Suprapubic skin (tissue), 4 donors: ENCODE measurements at regions not wholly inside any gene's neighbourhood (a gene's known extent, or its start where the extent isn't known, plus 50 kb on each side); places are given as distances from the start of the nearest gene placed in this dataset.
"Not testable (repeated sequence)": the region's sequence is repeated elsewhere in the genome, so short reads cannot be mapped to it uniquely, and the experiment has no call there.

Experiments used
- DNase-seq, 2 donors: peaks; one replicate each; pipeline ENCODE4 v3.0.0-alpha.2; 2019; ENCODE audit warnings: low spot score in 2 of 2
- H3K27ac ChIP-seq: fragments of 200-600 bp; sonication (generic); one replicate; pipeline ENCODE4 v1.5.1; 2019
- H3K27me3 ChIP-seq: fragments of 200-600 bp; sonication (generic); one replicate; pipeline ENCODE4 v1.5.1; 2019
- H3K36me3 ChIP-seq: fragments of 200-600 bp; sonication (generic); one replicate; pipeline ENCODE4 v1.5.1; 2019
- H3K4me1 ChIP-seq: fragments of 200-600 bp; sonication (generic); one replicate; pipeline ENCODE4 v1.5.1; 2019
- H3K4me3 ChIP-seq: fragments of 200-600 bp; sonication (generic); one replicate; pipeline ENCODE4 v1.5.1; 2019; ENCODE audit warnings: mild to moderate bottlenecking
- H3K9me3 ChIP-seq: fragments of 200-600 bp; sonication (generic); one replicate; pipeline ENCODE4 v1.5.1; 2019
- EP300 ChIP-seq: sonication (generic); formaldehyde crosslinking; IDR thresholded peaks from one replicate; pipeline ENCODE4 v1.6.1; 2017; ENCODE audit warnings: antibody characterized with exemption
- POLR2A ChIP-seq, 2 donors: fragments of 450-650 bp; IDR thresholded peaks; one replicate each; pipeline ENCODE4 v1.6.1; 2017; ENCODE audit warnings: antibody characterized with exemption in 2 of 2, mild to moderate bottlenecking in 2 of 2, moderate library complexity in 2 of 2
- POLR2AphosphoS5 ChIP-seq, 3 donors: sonication (generic); formaldehyde crosslinking; IDR thresholded peaks; one replicate each; pipeline ENCODE4 v1.6.1; 2017; ENCODE audit warnings: antibody characterized with exemption in 3 of 3
- WGBS: methylation state at CpG from one replicate; pipeline ENCODE4 v1.1.5; 2018; 5-methylcytosine and 5-hydroxymethylcytosine counted together
- TF ChIP-seq, protein P1 (sequence below), 2 donors: fragments of 200-600 bp in 1 of 2; fragments of 450-650 bp in 1 of 2; sonication (generic) in 1 of 2; IDR thresholded peaks; one replicate each; pipeline ENCODE4 v1.5.1; 2016 to 2019; ENCODE audit warnings: antibody characterized with exemption in 2 of 2, mild to moderate bottlenecking in 1 of 2, moderate library complexity in 1 of 2

DNA sequence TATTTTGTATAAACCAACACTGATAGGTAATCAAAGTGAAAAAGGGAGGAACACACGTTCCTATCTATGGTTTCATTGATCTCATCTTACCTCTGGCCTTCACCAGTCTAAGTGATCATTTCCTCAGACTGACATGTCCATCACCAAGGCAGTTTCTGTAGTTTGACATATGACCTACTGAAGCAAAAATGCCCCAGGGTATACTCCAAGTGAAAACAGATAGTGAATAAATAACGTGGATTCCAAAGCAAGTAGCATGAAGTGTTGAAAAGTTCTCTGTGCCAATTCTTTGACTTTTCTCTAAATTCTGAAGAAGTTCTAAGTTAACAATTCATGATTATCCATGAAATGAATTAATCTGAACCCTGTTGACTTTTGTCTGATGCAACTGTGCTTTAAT is 334.2 kb upstream of the SGCG start:
- H3K36me3 ChIP-seq: no peaks in the 10 kb centered on the region
- WGBS: 28% methylated on average over 2 of the region's 2 CpGs
- no peaks in the 10 kb centered on the region for H3K27me3 ChIP-seq
- TF ChIP-seq EP300: no peak
- TF ChIP-seq, protein P1, sequence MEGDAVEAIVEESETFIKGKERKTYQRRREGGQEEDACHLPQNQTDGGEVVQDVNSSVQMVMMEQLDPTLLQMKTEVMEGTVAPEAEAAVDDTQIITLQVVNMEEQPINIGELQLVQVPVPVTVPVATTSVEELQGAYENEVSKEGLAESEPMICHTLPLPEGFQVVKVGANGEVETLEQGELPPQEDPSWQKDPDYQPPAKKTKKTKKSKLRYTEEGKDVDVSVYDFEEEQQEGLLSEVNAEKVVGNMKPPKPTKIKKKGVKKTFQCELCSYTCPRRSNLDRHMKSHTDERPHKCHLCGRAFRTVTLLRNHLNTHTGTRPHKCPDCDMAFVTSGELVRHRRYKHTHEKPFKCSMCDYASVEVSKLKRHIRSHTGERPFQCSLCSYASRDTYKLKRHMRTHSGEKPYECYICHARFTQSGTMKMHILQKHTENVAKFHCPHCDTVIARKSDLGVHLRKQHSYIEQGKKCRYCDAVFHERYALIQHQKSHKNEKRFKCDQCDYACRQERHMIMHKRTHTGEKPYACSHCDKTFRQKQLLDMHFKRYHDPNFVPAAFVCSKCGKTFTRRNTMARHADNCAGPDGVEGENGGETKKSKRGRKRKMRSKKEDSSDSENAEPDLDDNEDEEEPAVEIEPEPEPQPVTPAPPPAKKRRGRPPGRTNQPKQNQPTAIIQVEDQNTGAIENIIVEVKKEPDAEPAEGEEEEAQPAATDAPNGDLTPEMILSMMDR (IDR thresholded peaks at IDR 0.05): no peak
- TF ChIP-seq POLR2AphosphoS5 (IDR thresholded peaks at IDR 0.05): no peak
- no peak for TF ChIP-seq POLR2A (IDR thresholded peaks at IDR 0.05)
- no peak for DNase-seq
- no peak overlapping the region for H3K27ac ChIP-seq
- H3K4me3 ChIP-seq: no peak overlapping the region
- no peaks in the 10 kb centered on the region for H3K4me1 ChIP-seq
- H3K9me3 ChIP-seq: no peaks in the 10 kb centered on the region

DNA sequence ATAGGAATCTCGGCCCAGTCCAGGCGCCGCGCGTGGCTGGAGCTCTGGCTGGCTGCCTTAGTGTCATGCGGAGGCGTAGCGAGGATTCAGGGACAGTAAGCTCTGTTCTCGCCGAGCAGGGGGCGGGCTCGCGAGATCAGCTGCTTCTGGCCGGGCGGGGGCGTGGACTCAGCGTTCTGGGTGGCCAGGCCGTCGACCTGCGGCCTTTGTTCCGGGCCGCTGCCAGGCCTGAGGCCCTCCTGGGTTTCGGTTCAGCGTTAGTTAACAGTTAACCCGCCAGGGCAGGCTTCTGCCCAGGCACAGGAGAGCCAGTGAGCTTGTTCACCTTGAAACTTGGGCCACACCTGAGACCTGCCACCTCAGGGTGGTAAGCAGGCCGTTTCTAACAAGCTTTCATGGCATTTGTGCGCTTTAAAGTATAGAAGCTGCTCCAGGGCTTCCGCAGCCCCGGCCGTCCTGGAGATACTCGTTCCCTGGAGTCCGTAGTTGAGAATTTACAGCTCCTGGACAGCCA is 332.2 kb upstream of the SGCG start:
- Histone ChIP-seq H3K36me3 (no peaks in the 10 kb centered on the region), H3K9me3 (no peaks in the 10 kb centered on the region), H3K4me3 (no peak overlapping the region), H3K27me3 (no peaks in the 10 kb centered on the region), H3K4me1 (no peaks in the 10 kb centered on the region), H3K27ac (no peak overlapping the region)
- DNase-seq: no peak
- 79% methylated on average over 16 of the region's 32 CpGs for WGBS
- TF ChIP-seq, protein P1 (IDR thresholded peaks at IDR 0.05): no peak
- no peak for TF ChIP-seq POLR2A (IDR thresholded peaks at IDR 0.05)
- TF ChIP-seq POLR2AphosphoS5 (IDR thresholded peaks at IDR 0.05): no peak
- TF ChIP-seq EP300: no peak

DNA sequence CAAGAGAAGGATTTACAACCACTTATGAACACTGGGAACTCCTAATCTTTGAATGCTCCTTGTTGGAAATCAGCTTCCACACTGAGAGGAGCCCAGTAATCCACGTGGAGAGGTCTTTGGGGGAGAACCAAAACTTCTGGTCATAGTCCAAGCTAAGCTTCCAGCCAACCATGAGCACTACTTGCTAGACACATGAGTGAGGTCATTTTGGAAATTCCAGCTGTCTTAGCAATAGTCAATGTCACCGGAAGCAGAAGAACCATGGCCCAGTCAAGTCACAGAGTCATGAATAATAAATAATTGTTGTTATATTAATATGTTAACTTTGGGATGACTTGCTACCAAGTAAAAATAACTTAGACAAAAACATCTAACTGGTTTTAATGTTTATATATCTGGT is 324.9 kb upstream of the SGCG start:
- no peaks in the 10 kb centered on the region for H3K4me1 ChIP-seq
- TF ChIP-seq POLR2A (IDR thresholded peaks at IDR 0.05): no peak
- TF ChIP-seq, protein P1 (IDR thresholded peaks at IDR 0.05): no peak
- TF ChIP-seq EP300: no peak
- no peak for TF ChIP-seq POLR2AphosphoS5 (IDR thresholded peaks at IDR 0.05)
- H3K27ac ChIP-seq: no peak overlapping the region
- no peaks in the 10 kb centered on the region for H3K9me3 ChIP-seq
- DNase-seq: no peak
- H3K36me3 ChIP-seq: no peaks in the 10 kb centered on the region
- no peak overlapping the region for H3K4me3 ChIP-seq
- no peaks in the 10 kb centered on the region for H3K27me3 ChIP-seq
- WGBS: 75% methylated on average over 2 of the region's 2 CpGs

DNA sequence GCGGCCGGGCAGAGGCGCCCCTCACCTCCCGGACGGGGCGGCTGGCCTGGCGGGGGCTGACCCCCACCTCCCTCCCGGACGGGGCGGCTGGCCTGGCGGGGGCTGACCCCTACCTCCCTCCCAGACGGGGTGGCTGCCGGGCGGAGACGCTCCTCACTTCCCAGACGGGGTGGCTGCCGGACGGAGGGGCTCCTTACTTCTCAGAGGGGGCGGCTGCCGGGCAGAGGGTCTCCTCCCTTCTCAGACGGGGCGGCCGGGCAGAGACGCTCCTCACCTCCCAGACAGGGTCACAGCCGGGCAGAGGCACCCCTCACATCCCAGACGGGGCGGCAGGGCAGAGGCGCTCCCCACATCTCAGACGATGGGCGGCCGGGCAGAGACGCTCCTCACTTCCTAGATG is 321.8 kb upstream of the SGCG start:
- H3K9me3 ChIP-seq, H3K4me1 ChIP-seq, H3K27me3 ChIP-seq, H3K36me3 ChIP-seq, DNase-seq, H3K4me3 ChIP-seq, H3K27ac ChIP-seq: not testable (repeated sequence)
- WGBS: no CpG with 5 or more reads among the region's 32 CpGs

DNA sequence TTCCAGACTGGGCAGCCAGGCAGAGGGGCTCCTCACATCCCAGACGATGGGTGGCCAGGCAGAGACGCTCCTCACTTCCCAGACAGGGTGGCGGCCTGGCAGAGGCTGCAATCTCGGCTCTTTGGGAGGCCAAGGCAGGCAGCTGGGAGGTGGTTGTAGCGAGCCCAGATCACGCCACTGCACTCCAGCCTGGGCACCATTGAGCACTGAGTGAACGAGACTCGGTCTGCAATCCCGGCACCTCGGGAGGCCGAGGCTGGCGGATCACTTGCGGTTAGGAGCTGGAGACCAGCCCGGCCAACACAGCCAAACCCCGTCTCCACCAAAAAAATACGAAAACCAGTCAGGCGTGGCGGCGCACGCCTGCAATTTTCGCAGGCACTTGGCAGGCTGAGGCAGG is 321.4 kb upstream of the SGCG start:
- H3K27ac ChIP-seq, H3K4me3 ChIP-seq, DNase-seq, H3K27me3 ChIP-seq, H3K36me3 ChIP-seq, H3K9me3 ChIP-seq, H3K4me1 ChIP-seq: not testable (repeated sequence)
- WGBS: 90% methylated on average over 14 of the region's 21 CpGs

DNA sequence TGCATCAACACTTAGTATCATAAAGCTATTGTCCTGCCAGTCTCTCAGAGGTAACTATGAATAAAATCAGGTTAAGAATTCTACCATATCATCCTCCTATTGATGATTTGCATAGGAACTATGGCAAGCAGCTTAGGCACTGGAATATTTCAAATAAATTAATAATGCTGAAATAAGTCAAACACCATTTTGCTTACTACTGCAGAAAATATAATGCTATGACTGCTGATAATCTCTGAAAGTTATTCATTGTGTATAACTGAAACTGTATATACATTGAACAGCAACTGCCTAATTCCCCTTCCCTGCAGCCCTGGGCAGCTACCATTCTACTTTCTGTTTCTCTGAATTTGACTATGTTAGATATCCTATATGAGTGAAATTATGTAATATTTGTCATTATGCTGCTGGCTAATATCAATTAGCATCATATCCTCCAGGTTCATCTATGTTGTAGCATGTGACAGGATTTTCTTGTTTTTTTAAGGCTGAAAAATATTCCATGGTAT is 318.8 kb upstream of the SGCG start:
- TF ChIP-seq POLR2A (IDR thresholded peaks at IDR 0.05): no peak
- TF ChIP-seq POLR2AphosphoS5 (IDR thresholded peaks at IDR 0.05): no peak
- no peak for TF ChIP-seq EP300
- TF ChIP-seq, protein P1 (IDR thresholded peaks at IDR 0.05): no peak
- Histone ChIP-seq H3K36me3 (no peaks in the 10 kb centered on the region), H3K4me1 (no peaks in the 10 kb centered on the region), H3K27me3 (no peaks in the 10 kb centered on the region), H3K9me3 (no peaks in the 10 kb centered on the region), H3K4me3 (no peak overlapping the region), H3K27ac (no peak overlapping the region)
- DNase-seq: no peak
